CD4-positive, alpha-beta T cell treated with Interleukin-1 beta for 1 hour (primary cell): ENCODE measurements at regions not wholly inside any gene's neighbourhood (a gene's known extent, or its start where the extent isn't known, plus 50 kb on each side); places are given as distances from the start of the nearest gene placed in this dataset.

Source experiments
- DNase-seq, 2 donors: peaks; one replicate each; pipeline ENCODE4 v3.0.0-alpha.2; 2020 to 2022

DNA sequence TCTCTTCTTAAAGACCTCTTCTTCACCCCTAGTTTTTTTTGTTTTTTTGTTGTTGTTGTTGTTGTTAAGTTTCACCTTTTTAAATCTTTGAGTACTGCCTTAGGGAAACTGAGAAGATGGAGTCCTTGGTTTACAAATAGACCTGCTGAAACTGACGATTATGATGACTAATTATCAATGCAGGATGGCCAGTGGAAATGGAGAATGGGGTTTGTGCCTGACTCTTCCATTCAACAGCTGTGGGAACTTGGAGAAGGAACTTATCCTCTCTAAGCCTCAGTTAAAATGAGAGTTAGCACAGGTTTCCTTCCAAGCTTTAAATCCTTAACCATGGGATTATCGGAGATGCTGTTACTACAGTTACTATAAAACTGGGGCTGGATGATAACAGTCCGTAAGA is 66.7 kb upstream of the PNMA1 start:
- no peak for DNase-seq

- no peak for DNase-seq
These were observed 66.2 kb upstream of the PNMA1 start for GRCh38 chr14:73780391-73780790.

GRCh38 chr14:73778736-73779135 is 64.6 kb upstream of the PNMA1 start:
- DNase-seq, result no peak

GRCh38 chr14:73777420-73777819 is 63.2 kb upstream of the PNMA1 start:
- DNase-seq, result peak in 1 of 2 donors; percentile 39

- no peak for DNase-seq
These were observed 62.0 kb upstream of the PNMA1 start for GRCh38 chr14:73776194-73776537.

DNA sequence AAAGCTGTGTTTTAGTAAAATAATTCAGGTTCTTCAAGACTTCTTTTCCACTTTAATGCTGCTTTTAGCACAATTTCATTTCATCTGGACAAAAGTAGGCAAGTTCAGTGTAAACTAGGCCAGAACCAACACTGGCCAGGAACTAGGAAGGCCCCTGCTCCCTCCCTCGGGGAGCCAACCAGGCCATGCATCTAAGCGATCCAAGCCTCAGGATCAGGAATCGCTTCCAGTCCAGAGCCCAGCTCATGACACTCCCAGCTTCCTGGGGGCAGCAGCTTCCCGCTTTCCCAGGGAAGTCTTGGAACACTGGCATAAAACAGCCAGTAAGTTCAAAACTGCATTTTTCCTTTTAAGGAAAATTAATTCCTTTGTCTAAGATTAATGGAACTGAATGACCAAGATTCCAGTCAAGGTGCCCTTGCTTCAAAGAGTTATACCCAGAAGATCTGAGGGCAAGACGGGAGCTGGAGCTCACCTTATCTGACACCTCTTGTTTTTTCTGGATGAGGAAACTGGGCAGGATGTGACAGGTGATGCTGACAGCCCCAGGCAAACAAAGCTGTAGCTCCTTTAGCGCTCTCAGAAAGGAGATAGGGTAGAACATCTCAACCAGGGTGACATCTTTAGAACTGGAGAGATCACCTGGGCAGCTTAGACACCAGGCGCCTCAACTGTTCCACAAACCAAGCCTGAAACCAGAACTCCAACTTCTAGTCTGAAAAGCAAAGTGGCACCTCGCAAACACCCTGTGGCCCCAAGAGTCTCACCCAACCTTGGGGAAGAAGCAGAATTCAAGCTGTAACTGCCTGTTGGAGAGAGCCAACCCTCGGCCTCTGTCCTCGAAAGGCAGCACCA is 61.4 kb upstream of the PNMA1 start:
- no peak for DNase-seq

DNA sequence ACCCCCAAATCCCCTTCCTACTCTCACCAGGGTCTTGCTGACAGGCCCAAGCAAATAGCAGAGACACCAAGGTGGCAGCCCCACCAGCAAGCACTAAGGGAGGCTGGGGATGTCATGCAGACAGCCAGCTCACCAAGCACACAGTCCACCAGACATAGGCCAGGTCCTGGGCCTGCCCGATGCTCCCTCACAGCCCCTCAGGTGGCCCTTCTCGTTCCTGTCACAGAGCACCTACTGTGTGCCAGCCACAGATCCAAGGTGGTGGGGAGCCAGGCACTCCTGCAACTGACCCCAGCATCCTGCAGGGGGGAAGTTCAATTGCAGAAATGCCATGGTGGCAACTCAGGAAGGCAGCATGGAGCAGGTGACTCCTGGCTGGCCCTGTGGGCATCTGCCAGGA is 60.5 kb upstream of the PNMA1 start:
- DNase-seq, result no peak

DNA sequence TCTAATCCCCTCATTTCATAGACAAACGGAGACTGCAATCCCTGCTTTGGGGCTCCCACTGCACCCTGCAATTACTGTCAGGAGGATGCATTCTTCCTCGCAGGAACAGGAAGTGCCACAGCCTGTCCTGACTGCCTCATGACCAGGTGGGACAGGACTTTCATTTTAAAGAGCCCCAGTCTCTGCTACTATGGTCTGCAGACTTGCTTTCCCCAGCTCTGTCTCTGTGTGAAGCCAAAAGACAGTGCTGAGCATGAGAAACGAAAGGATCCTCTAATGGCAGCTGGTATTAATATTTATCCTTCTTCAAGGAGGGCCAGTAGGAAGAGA is 60.0 kb upstream of the PNMA1 start:
- DNase-seq, result no peak

GRCh38 chr14:73773441-73774240 is 59.5 kb upstream of the PNMA1 start:
- DNase-seq, result no peak

- peak; percentile 73 to 78 for DNase-seq
These were observed 57.9 kb upstream of the PNMA1 start for GRCh38 chr14:73771848-73772638.

DNA sequence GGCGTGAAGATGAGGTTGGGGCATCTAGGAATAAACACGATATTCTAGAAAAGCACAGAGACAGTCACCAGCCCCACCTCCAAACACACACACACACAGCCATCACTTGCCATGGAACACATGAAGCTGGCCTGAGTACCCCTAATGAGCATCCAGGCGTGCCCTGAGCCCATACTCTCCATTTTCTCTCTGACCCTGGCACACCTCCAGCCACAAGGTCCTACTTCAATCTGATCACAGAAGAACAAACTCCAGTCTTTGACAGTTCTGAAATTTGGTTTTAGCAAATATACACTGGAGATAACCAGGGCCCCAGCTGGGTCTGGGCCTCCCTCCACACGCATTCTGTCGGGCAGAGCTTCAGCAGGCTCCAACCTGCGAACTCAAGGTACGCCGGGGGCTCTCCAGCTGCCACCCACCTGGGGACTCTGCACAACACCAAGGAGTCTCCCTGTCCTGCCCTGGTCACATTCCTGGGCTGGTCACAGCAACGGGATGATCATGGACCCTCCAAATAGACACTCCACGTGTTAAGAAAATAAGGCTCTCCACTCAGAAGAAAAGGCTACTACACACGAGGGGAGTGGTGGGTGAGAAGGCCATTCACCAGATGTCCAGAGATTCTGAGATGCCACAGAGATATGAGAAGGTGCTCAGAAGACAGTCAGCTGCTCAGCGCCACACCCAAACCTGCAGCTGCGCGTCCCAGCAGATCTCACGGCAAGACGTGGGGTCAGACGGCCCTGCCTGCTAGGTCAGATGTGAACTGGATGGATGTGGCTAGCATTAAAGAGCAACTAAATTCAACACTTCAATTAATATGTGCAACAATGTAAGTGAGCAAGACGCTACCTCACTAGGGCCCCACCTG is 57.0 kb upstream of the PNMA1 start:
- no peak for DNase-seq

- DNase-seq, result no peak
These were observed 53.9 kb upstream of the PNMA1 start for GRCh38 chr14:73768107-73768506.

GRCh38 chr14:73764406-73765280 is 50.5 kb upstream of the PNMA1 start:
- DNase-seq, result peak in 1 of 2 donors; percentile 71
